Fibroblast of skin of back (primary cell): ENCODE measurements at regions not wholly inside any gene's neighbourhood (a gene's known extent, or its start where the extent isn't known, plus 50 kb on each side); places are given as distances from the start of the nearest gene placed in this dataset.
"Not testable (repeated sequence)": the region's sequence is repeated elsewhere in the genome, so short reads cannot be mapped to it uniquely, and the experiment has no call there.

ENCODE experiments used
- DNase-seq: peaks from one replicate; pipeline ENCODE4 v3.0.0-alpha.2; 2013

GRCh38 chr5:125888358-125888757 is 534.9 kb upstream of the GRAMD2B start:
- no peak for DNase-seq

- DNase-seq, result peak; percentile 8
Observed at GRCh38 chr5:125890511-125890931, 532.7 kb upstream of the GRAMD2B start.

- peak; percentile 80 for DNase-seq
Observed at GRCh38 chr5:125891061-125891725, 532.0 kb upstream of the GRAMD2B start.

DNA sequence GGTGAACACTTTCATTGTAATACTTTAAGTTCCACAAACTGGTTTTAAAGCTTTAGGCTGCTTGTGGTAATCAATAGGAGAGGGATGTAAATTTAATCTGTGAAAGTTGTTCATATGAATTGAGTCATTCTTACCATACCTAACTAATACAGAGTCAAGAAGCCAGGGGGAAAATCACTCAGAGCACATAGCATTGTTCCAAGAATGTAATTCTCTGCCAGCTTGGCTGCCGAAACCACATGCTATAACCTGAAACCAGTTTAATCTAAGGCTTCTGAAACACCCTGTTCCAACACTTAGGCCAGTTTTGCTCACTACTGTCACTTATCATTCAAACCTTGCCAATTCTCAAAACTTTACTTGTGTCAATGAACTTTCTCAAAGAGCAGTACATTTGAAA is 528.8 kb upstream of the GRAMD2B start:
- DNase-seq, result no peak

GRCh38 chr5:125896368-125896767 is 526.8 kb upstream of the GRAMD2B start:
- no peak for DNase-seq

GRCh38 chr5:125897089-125897488 is 526.1 kb upstream of the GRAMD2B start:
- no peak for DNase-seq

DNA sequence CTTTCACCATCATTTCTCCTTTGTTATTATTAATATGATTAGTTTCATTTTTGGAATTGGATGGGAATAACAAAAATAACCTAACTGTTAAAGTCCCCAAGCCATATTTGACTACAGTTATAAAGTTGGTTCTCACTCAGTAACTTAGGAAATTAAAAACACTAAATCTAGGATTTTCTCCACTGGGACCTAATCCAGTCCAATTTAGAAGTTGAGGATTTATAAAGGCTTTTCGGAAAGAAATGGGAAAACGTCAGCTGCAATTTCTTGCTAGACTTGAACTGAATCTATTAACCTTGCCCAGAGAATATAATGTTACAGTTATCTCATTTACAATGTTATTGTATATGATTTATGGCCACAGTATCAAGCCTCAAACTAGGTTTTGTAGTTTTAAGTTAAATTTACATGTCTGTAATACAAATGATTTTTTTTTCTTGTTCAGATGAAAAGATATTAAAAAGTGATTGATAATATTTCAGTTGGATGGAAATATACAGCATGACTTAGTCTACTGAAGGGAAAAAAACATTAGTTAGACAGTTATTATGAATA is 524.3 kb upstream of the GRAMD2B start:
- no peak for DNase-seq

- DNase-seq, result no peak
Observed at GRCh38 chr5:125912028-125912427, 511.2 kb upstream of the GRAMD2B start.

DNA sequence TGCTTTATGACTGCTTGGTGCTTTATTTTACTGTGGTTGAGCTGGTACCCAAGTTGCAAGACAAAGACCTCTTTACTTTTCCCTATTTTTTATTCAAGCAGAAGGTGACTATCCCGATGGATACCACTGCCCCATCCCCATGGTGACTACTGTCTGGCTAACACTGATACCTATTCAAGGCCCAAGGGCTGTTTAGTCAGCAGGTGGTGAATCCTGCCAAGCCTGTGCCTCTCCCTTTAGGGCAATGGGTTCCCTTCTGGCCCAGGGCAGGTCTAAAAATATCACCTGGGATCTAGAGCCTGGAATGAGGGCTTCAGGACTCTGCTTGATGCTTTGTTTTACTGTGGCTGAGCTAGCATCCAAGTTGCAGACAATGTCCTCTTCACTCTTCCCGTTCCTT is 510.0 kb upstream of the GRAMD2B start:
- no peak for DNase-seq

DNA sequence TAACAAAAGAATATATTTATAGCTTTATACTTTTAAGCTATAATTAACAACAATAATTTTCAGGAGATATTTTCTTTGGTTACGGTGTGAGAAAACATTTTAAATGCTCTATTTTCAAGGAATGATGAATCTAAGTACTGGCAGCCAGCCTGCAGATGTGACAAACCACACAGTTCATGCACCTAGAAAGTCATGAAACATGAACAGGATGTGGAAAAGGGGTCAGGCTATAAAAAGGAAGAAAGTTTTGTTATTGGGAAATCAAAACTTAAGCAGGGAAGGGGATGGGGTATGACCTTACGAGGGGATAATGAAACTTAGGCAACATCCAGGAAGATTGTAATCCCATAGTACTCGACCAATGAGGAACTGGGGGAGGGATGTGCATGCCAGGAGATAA is 508.7 kb upstream of the GRAMD2B start:
- no peak for DNase-seq

GRCh38 chr5:125923958-125924357 is 499.3 kb upstream of the GRAMD2B start:
- not testable (repeated sequence) for DNase-seq

DNA sequence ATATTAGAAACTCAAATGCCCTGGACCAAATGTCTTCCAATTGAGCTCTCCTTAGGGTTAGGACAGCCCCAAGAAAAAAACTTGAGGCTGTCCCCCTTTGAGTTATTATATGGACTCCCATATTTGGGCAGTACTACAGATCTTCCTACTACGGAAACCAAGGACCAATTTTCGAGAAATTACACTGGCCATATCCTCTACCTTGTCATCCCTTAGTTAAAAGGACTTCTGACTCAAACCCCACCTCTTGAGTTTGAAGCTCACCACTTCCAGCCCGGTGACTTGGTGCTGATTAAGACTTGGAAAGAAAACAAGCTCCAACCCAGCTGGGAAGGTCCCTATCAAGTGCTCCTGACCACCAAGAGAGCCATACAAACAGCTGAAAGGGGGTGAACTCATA is 497.0 kb upstream of the GRAMD2B start:
- DNase-seq, result no peak

- no peak for DNase-seq
Observed at GRCh38 chr5:125928663-125929062, 494.5 kb upstream of the GRAMD2B start.

DNA sequence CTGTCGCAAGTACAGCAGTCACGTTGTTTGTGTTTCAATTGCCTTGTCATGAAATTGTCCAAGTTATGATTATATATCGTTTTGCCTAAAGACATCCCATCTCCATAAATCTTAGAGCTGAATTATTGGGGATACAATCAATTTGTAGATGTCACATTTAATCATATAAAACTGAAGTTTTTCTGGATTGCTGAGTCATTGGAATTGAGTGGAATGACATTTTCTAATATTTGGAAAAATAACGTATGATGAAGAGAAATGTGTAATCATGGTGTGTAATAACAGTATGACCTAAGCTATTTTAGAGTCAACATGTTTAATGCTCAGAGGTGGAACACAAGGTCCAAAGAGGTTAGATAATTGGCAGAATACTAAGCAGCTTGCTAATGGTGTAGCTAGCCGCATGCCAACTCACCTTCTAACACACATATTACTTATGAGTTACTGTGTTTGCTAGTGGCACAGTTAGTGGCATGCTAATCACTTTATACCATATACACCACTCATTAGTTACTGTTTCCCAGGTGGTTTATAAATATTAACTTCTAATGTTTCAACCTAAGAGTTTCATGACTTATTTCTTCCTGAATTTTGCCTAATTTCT is 473.1 kb upstream of the GRAMD2B start:
- no peak for DNase-seq

GRCh38 chr5:125961150-125961549 is 462.1 kb upstream of the GRAMD2B start:
- DNase-seq, result no peak

GRCh38 chr5:125965577-125965976 is 457.6 kb upstream of the GRAMD2B start:
- no peak for DNase-seq

DNA sequence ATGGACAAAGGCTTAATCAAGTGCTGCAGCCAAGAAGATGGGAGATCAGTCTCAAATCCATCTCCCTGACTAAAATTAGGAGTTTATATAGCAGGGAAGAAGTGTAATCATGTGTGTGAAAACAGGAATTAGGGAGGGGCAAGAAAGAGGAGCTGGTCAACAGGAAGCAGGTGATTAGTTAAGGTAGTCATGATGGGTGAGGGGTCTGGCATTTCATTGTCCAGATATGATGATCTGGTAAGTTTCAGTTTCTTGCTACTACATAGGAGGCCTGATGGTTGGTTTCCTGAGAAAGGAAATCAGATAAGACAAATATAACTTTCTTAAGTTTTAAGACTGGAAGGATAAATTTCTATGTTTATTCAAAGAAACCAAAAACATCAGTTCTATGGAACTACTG is 455.6 kb upstream of the GRAMD2B start:
- DNase-seq, result no peak

DNA sequence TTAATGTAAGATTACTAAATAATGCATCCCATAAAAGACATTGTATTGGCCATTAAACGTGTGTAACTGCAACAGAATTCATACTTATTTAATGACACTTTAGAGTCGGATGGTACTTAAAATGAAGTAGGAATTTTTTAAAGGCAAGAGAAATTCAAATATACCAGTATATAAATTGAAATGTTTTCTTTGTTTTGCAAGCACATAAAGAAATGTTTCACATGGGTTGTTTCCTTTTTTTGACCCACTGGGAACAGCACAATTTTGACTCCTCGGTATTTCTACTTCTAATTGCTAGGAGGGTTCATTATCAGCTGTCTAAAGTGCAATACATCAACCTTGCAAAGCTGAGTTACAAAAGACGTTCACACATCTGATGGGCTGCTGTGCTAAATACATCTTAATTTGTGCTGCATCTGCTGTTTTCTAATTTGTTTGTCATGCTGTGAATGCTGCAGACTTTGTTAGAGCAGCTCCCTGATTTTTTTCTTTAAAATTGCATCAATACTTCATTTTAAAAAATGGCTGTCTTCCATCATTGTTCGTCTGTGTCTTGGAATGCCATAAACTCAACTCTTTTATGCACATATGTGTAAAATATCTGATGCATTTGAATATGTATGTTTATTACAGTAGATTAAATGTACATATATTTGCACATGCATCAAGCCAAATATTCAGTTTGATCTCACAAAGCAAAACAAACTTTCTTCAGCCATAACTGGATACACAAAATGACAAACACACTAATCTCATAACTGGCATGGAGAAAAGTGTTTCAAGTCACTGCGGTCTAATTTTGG is 454.0 kb upstream of the GRAMD2B start:
- DNase-seq, result no peak

DNA sequence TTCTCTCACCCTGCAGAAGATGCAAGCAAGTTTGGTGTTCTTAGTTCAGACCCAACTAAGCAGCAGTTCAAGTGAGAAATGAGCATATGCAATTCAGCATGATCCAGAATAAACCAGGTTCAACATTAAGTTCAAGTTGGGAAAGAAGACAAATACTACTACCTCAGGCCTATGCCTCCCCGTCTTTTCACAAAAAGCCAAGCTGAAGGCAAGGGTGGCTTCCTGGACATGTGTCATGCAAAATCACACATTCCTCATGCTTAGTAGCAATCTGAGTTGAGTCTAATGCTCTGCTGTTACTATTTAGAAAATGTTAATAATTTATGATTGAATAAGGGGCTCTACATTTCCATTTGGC is 453.4 kb upstream of the GRAMD2B start:
- no peak for DNase-seq

DNA sequence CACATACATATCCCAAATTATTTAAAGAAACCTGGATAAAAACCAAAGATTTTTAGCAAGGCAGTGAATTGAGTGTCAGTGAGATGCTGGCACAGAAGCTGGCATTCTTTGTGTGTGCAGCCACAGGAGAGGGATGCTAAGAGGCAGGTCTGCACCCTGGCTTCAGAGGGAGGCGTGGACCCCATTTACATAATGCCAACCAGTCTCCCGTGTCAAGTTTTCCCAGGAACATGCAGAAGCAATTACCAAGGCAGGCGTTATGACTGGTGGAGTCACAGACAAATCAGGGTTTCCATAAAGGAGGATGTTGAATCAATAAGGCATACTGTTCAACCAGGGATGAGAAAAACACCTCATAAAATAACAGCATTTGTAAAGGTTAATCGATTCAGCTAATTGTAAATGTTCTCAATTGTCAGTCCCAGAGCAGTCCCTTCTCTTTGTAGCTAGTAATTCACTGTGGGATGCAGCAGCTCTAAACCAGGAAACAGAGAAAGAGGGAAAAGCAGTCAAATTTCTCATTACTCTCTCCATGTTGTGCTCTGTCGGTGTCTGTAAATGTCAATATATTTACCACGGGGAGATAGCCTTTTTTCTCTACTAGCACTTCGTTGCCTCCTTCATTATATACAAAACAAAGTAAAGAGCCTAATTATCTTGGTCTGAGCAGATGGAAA is 452.4 kb upstream of the GRAMD2B start:
- no peak for DNase-seq

DNA sequence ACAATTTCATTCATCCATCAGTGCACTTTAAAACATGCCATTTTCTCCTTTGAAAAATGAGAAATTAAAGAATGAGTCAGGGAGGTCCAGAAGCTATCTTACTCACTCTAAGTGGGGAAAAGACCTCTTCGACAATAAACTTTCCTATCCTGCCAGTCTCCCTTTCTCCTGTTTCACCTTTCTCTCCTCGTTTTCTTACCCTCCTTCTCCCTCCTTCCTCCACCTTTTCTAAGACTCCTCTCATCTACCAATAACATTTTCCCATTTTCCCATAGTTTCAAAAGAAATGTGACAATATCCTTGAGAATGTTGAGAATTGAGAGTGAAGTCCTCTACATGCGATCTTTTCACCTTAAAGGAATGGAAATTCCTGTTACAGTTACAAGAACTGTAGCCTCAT is 450.5 kb upstream of the GRAMD2B start:
- no peak for DNase-seq

DNA sequence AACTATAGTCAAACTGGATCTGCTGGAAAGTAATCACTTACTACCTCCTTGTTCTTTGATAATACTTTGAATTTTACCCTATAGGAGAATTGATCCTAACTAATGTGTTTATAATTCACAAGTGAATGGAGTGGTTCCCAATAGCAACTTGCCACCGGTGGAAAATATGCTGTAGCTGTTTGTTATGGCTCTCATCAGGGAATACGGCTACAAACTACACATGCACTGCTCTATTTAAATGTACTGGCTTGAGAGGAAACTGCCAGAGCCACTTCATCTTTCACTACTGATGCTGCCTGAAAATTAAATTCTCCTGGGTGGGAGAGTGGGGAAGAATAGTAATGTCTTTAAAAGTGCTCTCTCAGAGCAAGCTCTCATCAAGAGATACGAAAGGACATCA is 448.5 kb upstream of the GRAMD2B start:
- no peak for DNase-seq

DNA sequence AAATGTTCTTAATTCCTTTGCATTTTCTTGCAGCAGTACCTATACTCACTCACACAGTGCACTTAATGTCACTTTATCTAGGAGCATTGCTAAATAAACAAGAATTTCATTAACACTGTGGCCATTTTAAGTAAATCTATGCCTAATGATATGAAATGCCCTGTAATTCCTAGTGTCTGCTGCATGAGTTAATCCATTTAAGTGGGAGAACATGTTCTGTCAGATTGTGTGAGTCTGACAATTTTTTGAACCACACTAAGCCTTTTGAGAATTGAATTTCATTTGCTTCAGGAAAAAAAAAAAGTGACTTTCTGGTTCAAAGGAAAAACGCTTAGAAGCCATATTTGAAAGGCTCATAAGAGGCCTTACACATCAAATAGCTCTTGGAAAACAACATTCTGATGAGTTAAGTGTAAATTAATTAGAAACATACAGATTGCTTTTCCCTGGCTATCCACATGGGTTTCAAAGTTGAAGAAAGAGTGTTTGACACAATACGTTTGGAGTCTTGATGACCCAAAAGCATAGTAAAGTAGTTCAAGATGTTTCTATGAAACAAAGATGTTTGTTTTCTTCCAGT is 446.7 kb upstream of the GRAMD2B start:
- DNase-seq, result no peak
